Neural progenitor cell (in vitro differentiated cells): ENCODE measurements at regions not wholly inside any gene's neighbourhood (a gene's known extent, or its start where the extent isn't known, plus 50 kb on each side); places are given as distances from the start of the nearest gene placed in this dataset.

Experiments used
- EZH2 ChIP-seq: fragments of 200-600 bp; sonication (generic); IDR thresholded peaks from 2 replicates; pipeline ENCODE4 v1.6.1; 2017; ENCODE audit warnings: antibody characterized with exemption, mild to moderate bottlenecking, moderate library complexity
- EZH2phosphoT487 ChIP-seq: fragments of 200-600 bp; sonication (generic); IDR thresholded peaks from 2 replicates; pipeline ENCODE4 v1.6.1; 2017; ENCODE audit warnings: antibody characterized with exemption
- TF ChIP-seq, protein P1 (sequence below): fragments of 200-600 bp; sonication (generic); IDR thresholded peaks from 2 replicates; pipeline ENCODE4 v1.5.1; 2017; ENCODE audit warnings: antibody characterized with exemption, mild to moderate bottlenecking

DNA sequence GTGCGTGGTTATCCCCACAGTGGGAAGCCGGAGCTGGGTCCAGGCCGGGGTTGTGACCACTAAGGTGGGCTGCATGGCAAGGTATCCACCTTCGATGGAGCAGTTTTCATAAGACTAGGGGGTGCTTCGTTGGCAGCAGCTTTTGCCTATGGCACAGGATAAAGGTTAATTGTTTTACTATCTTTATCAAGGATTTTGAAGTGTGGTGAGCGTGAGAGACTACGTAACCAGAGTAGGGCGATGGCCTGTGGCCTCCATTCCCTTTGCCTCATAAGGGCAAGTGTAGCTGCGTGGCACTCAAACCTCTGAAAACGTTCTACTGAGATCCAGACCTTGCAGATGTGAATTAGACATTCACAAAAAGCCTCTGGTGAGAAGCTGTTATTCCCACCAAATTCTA is 206.6 kb downstream of the ACKR3 start:
- TF ChIP-seq EZH2phosphoT487 (no peak), EZH2 (no peak)
- TF ChIP-seq, protein P1, sequence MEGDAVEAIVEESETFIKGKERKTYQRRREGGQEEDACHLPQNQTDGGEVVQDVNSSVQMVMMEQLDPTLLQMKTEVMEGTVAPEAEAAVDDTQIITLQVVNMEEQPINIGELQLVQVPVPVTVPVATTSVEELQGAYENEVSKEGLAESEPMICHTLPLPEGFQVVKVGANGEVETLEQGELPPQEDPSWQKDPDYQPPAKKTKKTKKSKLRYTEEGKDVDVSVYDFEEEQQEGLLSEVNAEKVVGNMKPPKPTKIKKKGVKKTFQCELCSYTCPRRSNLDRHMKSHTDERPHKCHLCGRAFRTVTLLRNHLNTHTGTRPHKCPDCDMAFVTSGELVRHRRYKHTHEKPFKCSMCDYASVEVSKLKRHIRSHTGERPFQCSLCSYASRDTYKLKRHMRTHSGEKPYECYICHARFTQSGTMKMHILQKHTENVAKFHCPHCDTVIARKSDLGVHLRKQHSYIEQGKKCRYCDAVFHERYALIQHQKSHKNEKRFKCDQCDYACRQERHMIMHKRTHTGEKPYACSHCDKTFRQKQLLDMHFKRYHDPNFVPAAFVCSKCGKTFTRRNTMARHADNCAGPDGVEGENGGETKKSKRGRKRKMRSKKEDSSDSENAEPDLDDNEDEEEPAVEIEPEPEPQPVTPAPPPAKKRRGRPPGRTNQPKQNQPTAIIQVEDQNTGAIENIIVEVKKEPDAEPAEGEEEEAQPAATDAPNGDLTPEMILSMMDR: no peak
